WTC11 (cell line): ENCODE measurements at regions not wholly inside any gene's neighbourhood (a gene's known extent, or its start where the extent isn't known, plus 50 kb on each side); places are given as distances from the start of the nearest gene placed in this dataset.

Experiments
- ATAC-seq: fragments of 200-7000 bp; cut with Tn5 transposase; 2 replicates; pipeline ENCODE4 v1.10.0; 2021; ENCODE audit warnings: mild to moderate bottlenecking, moderate library complexity
- CTCF ChIA-PET: fragments of 300-600 bp; sonication (Branson Sonifier 250); formaldehyde crosslinking; loops from one replicate; lab custom pipeline; 2021; ENCODE audit warnings: antibody characterized with exemption; lab: Charles Lee
- POLR2A ChIA-PET: fragments of 350-600 bp; sonication (Branson Sonifier 250); formaldehyde crosslinking; loops from one replicate; lab custom pipeline; 2021; ENCODE audit warnings: antibody characterized with exemption; lab: Charles Lee
- DNase-seq: peaks from one replicate; pipeline ENCODE4 v3.0.0; 2021; ENCODE audit warnings: low spot score
- H3K27ac Mint-ChIP-seq: 2 replicates; pipeline ENCODE4 v1.8.0; 2021; ENCODE audit warnings: mixed read lengths
- H3K27me3 Mint-ChIP-seq: 2 replicates; pipeline ENCODE4 v1.8.0; 2021; ENCODE audit warnings: low read depth, mild to moderate bottlenecking, moderate library complexity, mixed read lengths
- H3K36me3 Mint-ChIP-seq: 2 replicates; pipeline ENCODE4 v1.8.0; 2021; ENCODE audit warnings: mixed read lengths
- H3K4me1 Mint-ChIP-seq: 2 replicates; pipeline ENCODE4 v1.8.0; 2022; ENCODE audit warnings: mixed read lengths
- H3K4me3 Mint-ChIP-seq: 2 replicates; pipeline ENCODE4 v1.8.0; 2021; ENCODE audit warnings: mild to moderate bottlenecking, moderate library complexity, mixed read lengths
- H3K9me3 Mint-ChIP-seq: 2 replicates; pipeline ENCODE4 v1.8.0; 2021; ENCODE audit warnings: mixed read lengths
- AR ChIP-seq: fragments of 250-450 bp; sonication (Bioruptor Pico); IDR thresholded peaks from 2 replicates; pipeline ENCODE4 v1.9.0; 2021; ENCODE audit warnings: mild to moderate bottlenecking
- ATF3 ChIP-seq: sonication (generic); formaldehyde crosslinking; conservative IDR thresholded peaks from 2 replicates; pipeline ENCODE4 v1.8.1; 2022; ENCODE audit warnings: mild to moderate bottlenecking, missing genetic modification reagents
- ESRRA ChIP-seq: sonication (generic); formaldehyde crosslinking; IDR thresholded peaks from 2 replicates; pipeline ENCODE4 v1.8.1; 2022; ENCODE audit warnings: mild to moderate bottlenecking, missing genetic modification reagents, borderline replicate concordance
- GRHL2 ChIP-seq: fragments of 250-450 bp; sonication (Bioruptor Pico); IDR thresholded peaks from 2 replicates; pipeline ENCODE4 v1.8.0; 2022; ENCODE audit warnings: mild to moderate bottlenecking, moderate library complexity; ENCODE audit not compliant: insufficient replicate concordance, severe bottlenecking
- JUN ChIP-seq: sonication (generic); formaldehyde crosslinking; IDR thresholded peaks from 2 replicates; pipeline ENCODE4 v1.8.0; 2023; ENCODE audit warnings: mild to moderate bottlenecking, missing genetic modification reagents
- MYBL2 ChIP-seq: sonication (generic); formaldehyde crosslinking; IDR thresholded peaks from 2 replicates; pipeline ENCODE4 v1.8.1; 2023; ENCODE audit warnings: mild to moderate bottlenecking, moderate library complexity, missing genetic modification reagents
- NFE2L1 ChIP-seq: sonication (generic); formaldehyde crosslinking; IDR thresholded peaks from 2 replicates; pipeline ENCODE4 v1.8.1; 2023; ENCODE audit warnings: missing genetic modification reagents
- NR2C2 ChIP-seq: sonication (generic); formaldehyde crosslinking; IDR thresholded peaks from 2 replicates; pipeline ENCODE4 v1.8.0; 2022; ENCODE audit warnings: mild to moderate bottlenecking, missing genetic modification reagents
- OVOL2 ChIP-seq: fragments of 250-450 bp; sonication (Bioruptor Pico); IDR thresholded peaks from 2 replicates; pipeline ENCODE4 v1.9.0; 2021; ENCODE audit warnings: mild to moderate bottlenecking, borderline replicate concordance
- PRDM15 ChIP-seq: sonication (generic); formaldehyde crosslinking; IDR thresholded peaks from 2 replicates; pipeline ENCODE4 v1.8.0; 2022; ENCODE audit warnings: missing genetic modification reagents
- PRRX2 ChIP-seq: fragments of 250-450 bp; sonication (Bioruptor Pico); IDR thresholded peaks from 2 replicates; pipeline ENCODE4 v1.8.0; 2021; ENCODE audit warnings: mild to moderate bottlenecking
- SOX15 ChIP-seq: fragments of 250-450 bp; sonication (Bioruptor Pico); IDR thresholded peaks from 2 replicates; pipeline ENCODE4 v1.9.0; 2021; ENCODE audit warnings: mild to moderate bottlenecking
- SP1 ChIP-seq: sonication (generic); formaldehyde crosslinking; conservative IDR thresholded peaks from 2 replicates; pipeline ENCODE4 v1.8.1; 2022; ENCODE audit warnings: missing genetic modification reagents
- TP53 ChIP-seq: sonication (generic); formaldehyde crosslinking; IDR thresholded peaks from 2 replicates; pipeline ENCODE4 v1.8.1; 2023; ENCODE audit warnings: mild to moderate bottlenecking, missing genetic modification reagents
- ZMAT4 ChIP-seq: fragments of 250-450 bp; sonication (Bioruptor Pico); IDR thresholded peaks from 2 replicates; pipeline ENCODE4 v1.9.0; 2021; ENCODE audit warnings: mild to moderate bottlenecking
- ZNF121 ChIP-seq: sonication (generic); formaldehyde crosslinking; IDR thresholded peaks from 2 replicates; pipeline ENCODE4 v1.8.0; 2023; ENCODE audit warnings: missing genetic modification reagents
- ZNF138 ChIP-seq: sonication (generic); formaldehyde crosslinking; conservative IDR thresholded peaks from 2 replicates; pipeline ENCODE4 v1.8.1; 2022; ENCODE audit warnings: mild to moderate bottlenecking, moderate library complexity, missing genetic modification reagents
- ZNF423 ChIP-seq: fragments of 250-450 bp; sonication (Bioruptor Pico); IDR thresholded peaks from 2 replicates; pipeline ENCODE4 v2.1.2; 2022; ENCODE audit warnings: mild to moderate bottlenecking, moderate library complexity
- ZNF512 ChIP-seq: sonication (generic); formaldehyde crosslinking; IDR thresholded peaks from 2 replicates; pipeline ENCODE4 v1.8.1; 2022; ENCODE audit warnings: missing genetic modification reagents, borderline replicate concordance
- ZSCAN18 ChIP-seq: fragments of 250-450 bp; sonication (Bioruptor Pico); IDR thresholded peaks from 2 replicates; pipeline ENCODE4 v2.1.2; 2022; ENCODE audit warnings: mild to moderate bottlenecking, moderate library complexity

- ChIA-PET CTCF (interaction anchor here (1.2 kb wide), 1 partner anchor 57 kb away, joined by 4 read pairs; no protein-coding TSS in a partner anchor), POLR2A (no interaction called here)
- DNase-seq (no peak), ATAC-seq (no peak)
- Mint-ChIP-seq H3K27ac (no peak overlapping the region), H3K27me3 (no peaks in the 10 kb centered on the region), H3K4me3 (no peak overlapping the region), H3K4me1 (peaks cover 9% of the 10 kb centered on the region), H3K36me3 (no peaks in the 10 kb centered on the region), H3K9me3 (no peaks in the 10 kb centered on the region)
- TF ChIP-seq TP53 (CRISPR knock-in tag) (no peak), ZMAT4 (CRISPR knock-in tag) (no peak), SOX15 (CRISPR knock-in tag) (no peak), ESRRA (CRISPR knock-in tag) (no peak), ATF3 (CRISPR knock-in tag) (no peak), GRHL2 (CRISPR knock-in tag) (no peak), JUN (CRISPR knock-in tag) (no peak), NR2C2 (no peak), ZSCAN18 (CRISPR knock-in tag) (no peak), ZNF121 (CRISPR knock-in tag) (no peak)
Measured at GRCh38 chr2:217656316-217656715, 346.5 kb downstream of the TNS1 start.

- ChIA-PET POLR2A (no interaction called here), CTCF (interaction anchor here (1.2 kb wide), 1 partner anchor 58 kb away, joined by 4 read pairs; no protein-coding TSS in a partner anchor)
- no peak for ATAC-seq
- H3K36me3 Mint-ChIP-seq, result no peaks in the 10 kb centered on the region
- DNase-seq, result no peak
- H3K27me3 Mint-ChIP-seq, result no peaks in the 10 kb centered on the region
- TF ChIP-seq ZNF138, result no peak
- no peak for TF ChIP-seq PRDM15 (CRISPR knock-in tag)
- no peak for TF ChIP-seq OVOL2 (CRISPR knock-in tag)
- TF ChIP-seq ATF3 (CRISPR knock-in tag), result no peak
- TF ChIP-seq PRRX2 (CRISPR knock-in tag), result no peak
- H3K4me3 Mint-ChIP-seq, result no peak overlapping the region
- peaks cover 14% of the 10 kb centered on the region for H3K4me1 Mint-ChIP-seq
- no peaks in the 10 kb centered on the region for H3K9me3 Mint-ChIP-seq
- H3K27ac Mint-ChIP-seq, result no peak overlapping the region
Measured at GRCh38 chr2:217655651-217656050, 347.1 kb downstream of the TNS1 start.

- no peak for ATAC-seq
- TF ChIP-seq AR (CRISPR knock-in tag) (no peak), SP1 (CRISPR knock-in tag) (no peak), ZNF423 (CRISPR knock-in tag) (no peak), ESRRA (CRISPR knock-in tag) (no peak), ATF3 (CRISPR knock-in tag) (no peak), MYBL2 (no peak), NFE2L1 (CRISPR knock-in tag) (no peak), ZNF512 (no peak)
Measured at GRCh38 chr2:217654168-217654567, 348.6 kb downstream of the TNS1 start.

More at GRCh38 chr2:217654168-217654567, 348.6 kb downstream of the TNS1 start:
- ChIA-PET CTCF (interaction anchor here (0.9 kb wide), 1 partner anchor 59 kb away, joined by 3 read pairs; no protein-coding TSS in a partner anchor), POLR2A (no interaction called here)
- no peak for DNase-seq
- Mint-ChIP-seq H3K27me3 (no peaks in the 10 kb centered on the region), H3K9me3 (no peaks in the 10 kb centered on the region), H3K36me3 (no peaks in the 10 kb centered on the region), H3K4me3 (no peak overlapping the region), H3K4me1 (peaks cover 26% of the 10 kb centered on the region), H3K27ac (no peak overlapping the region)
